Muscle of back (tissue), 3 donors: ENCODE measurements at regions not wholly inside any gene's neighbourhood (a gene's known extent, or its start where the extent isn't known, plus 50 kb on each side); places are given as distances from the start of the nearest gene placed in this dataset.

ENCODE experiments used
- DNase-seq, 3 donors: peaks; one replicate each; pipeline versions ENCODE4 v3.0.0 to v3.0.0-alpha.2; 2013

- no peak for DNase-seq
These were observed 181.2 kb upstream of the GALNT2 start for GRCh38 chr1:229885568-229886495.

GRCh38 chr1:229886636-229887035 is 180.4 kb upstream of the GALNT2 start:
- DNase-seq: no peak

GRCh38 chr1:229887043-229887822 is 179.8 kb upstream of the GALNT2 start:
- DNase-seq: no peak

- no peak for DNase-seq
These were observed 178.9 kb upstream of the GALNT2 start for GRCh38 chr1:229888157-229888556.

GRCh38 chr1:229888561-229889001 is 178.5 kb upstream of the GALNT2 start:
- no peak for DNase-seq

- peak in 2 of 3 donors; percentile 34 to 37 for DNase-seq
These were observed 178.0 kb upstream of the GALNT2 start for GRCh38 chr1:229889031-229889517.

GRCh38 chr1:229891227-229891626 is 175.8 kb upstream of the GALNT2 start:
- no peak for DNase-seq

- DNase-seq: no peak
These were observed 174.4 kb upstream of the GALNT2 start for GRCh38 chr1:229892515-229893117.

- no peak for DNase-seq
These were observed 173.1 kb upstream of the GALNT2 start for GRCh38 chr1:229893762-229894444.

GRCh38 chr1:229894532-229894931 is 172.5 kb upstream of the GALNT2 start:
- no peak for DNase-seq

- DNase-seq: no peak
These were observed 171.4 kb upstream of the GALNT2 start for GRCh38 chr1:229895605-229896004.

- DNase-seq: no peak
These were observed 170.7 kb upstream of the GALNT2 start for GRCh38 chr1:229896306-229896705.

GRCh38 chr1:229896861-229897260 is 170.2 kb upstream of the GALNT2 start:
- peak in 1 of 3 donors; percentile 17 for DNase-seq

- peak in 1 of 3 donors; percentile 36 for DNase-seq
These were observed 169.5 kb upstream of the GALNT2 start for GRCh38 chr1:229897501-229897900.

- DNase-seq: no peak
These were observed 166.8 kb upstream of the GALNT2 start for GRCh38 chr1:229900220-229900619.

- DNase-seq: no peak
These were observed 161.9 kb upstream of the GALNT2 start for GRCh38 chr1:229905031-229905545.

GRCh38 chr1:229905652-229906051 is 161.4 kb upstream of the GALNT2 start:
- DNase-seq: no peak

GRCh38 chr1:229907884-229908638 is 159.0 kb upstream of the GALNT2 start:
- peak in 1 of 3 donors; percentile 6 for DNase-seq

- no peak for DNase-seq
These were observed 158.3 kb upstream of the GALNT2 start for GRCh38 chr1:229908689-229909088.

GRCh38 chr1:229913489-229913888 is 153.5 kb upstream of the GALNT2 start:
- DNase-seq: no peak
